ENCODE measurements at regions not wholly inside any gene's neighbourhood (a gene's known extent, or its start where the extent isn't known, plus 50 kb on each side); places are given as distances from the start of the nearest gene placed in this dataset.

GRCh38 chr10:108787932-108788331, 1135.4 kb downstream of the XPNPEP1 start:
- Histone ChIP-seq H4K20me1 (ENCODE audit: insufficient read depth, low read length) (no peaks in the 10 kb centered on the region), H2BK5ac (ENCODE audit: low read depth, low read length, poor library complexity, severe bottlenecking) (no peak overlapping the region), H3K56ac (ENCODE audit: extremely low read depth, insufficient read depth, low read length) (no peak overlapping the region), H2BK120ac (ENCODE audit: low read depth, low read length) (no peak overlapping the region), H3K4me3 (ENCODE audit: insufficient read depth, low read depth, low read length) (no peak overlapping the region), H3K18ac (ENCODE audit: low read depth, low read length) (peak overlapping the region; percentile 19; the same call in 1 of the 2 replicates), H2BK15ac (ENCODE audit: low read depth, low read length) (no peak overlapping the region), H3K9me1 (ENCODE audit: insufficient read depth, low read length) (no peaks in the 10 kb centered on the region), H3K4me1 (ENCODE audit: control insufficient read depth, insufficient read depth, low read length) (no peaks in the 10 kb centered on the region; the same call in 1 of the 2 replicates), H3K4ac (ENCODE audit: low read depth, low read length) (no peak overlapping the region), H3K36me3 (ENCODE audit: control insufficient read depth, insufficient read depth, low read length) (no peaks in the 10 kb centered on the region), H2BK20ac (ENCODE audit: low read depth, low read length) (no peak overlapping the region), H3K4me2 (ENCODE audit: low read depth, low read length) (no peak overlapping the region), H2AK5ac (ENCODE audit: low read depth, low read length) (no peak overlapping the region), H3K27ac (ENCODE audit: insufficient read depth, low read length) (no peak overlapping the region), H4K5ac (ENCODE audit: low read depth, low read length) (no peak overlapping the region), H4K8ac (ENCODE audit: low read depth in 2 of 2, low read length in 2 of 2) (no peak overlapping the region), H3K9ac (ENCODE audit: low read depth, low read length) (no peak overlapping the region), H3K23ac (ENCODE audit: low read depth, low read length) (no peak overlapping the region), H2AFZ (replicated peaks; ENCODE audit: low read length, poor library complexity) (no peak overlapping the region), H3K79me1 (ENCODE audit: low read depth in 1 of 2, low read length in 2 of 2) (no peaks in the 10 kb centered on the region), H3K9me3 (ENCODE audit: control insufficient read depth, insufficient read depth, low read length) (peaks cover 4% of the 10 kb centered on the region; the same call in 1 of the 2 replicates), H4K91ac (ENCODE audit: insufficient read depth, low read depth, low read length) (no peak overlapping the region), H2AK9ac (replicated peaks; ENCODE audit: low read depth, low read length, poor library complexity) (no peak overlapping the region), H3K14ac (replicated peaks; ENCODE audit: low read depth, low read length) (no peak overlapping the region), H3K27me3 (ENCODE audit: control insufficient read depth, insufficient read depth, low read length) (no peaks in the 10 kb centered on the region)
- BruUV-seq (replicated peaks): no TSS peak
- CTCF ChIA-PET: no interaction called here
- POLR2A ChIA-PET (ENCODE audit: unreplicated experiment): no interaction called here
- peak; percentile 35; the same call in 1 of the 2 replicates for TF ChIP-seq FOS (IDR thresholded peaks at IDR 0.05; ENCODE audit: low read depth, low read length)
- TF ChIP-seq MAFK (IDR thresholded peaks at IDR 0.05; ENCODE audit: low read depth, low read length): no peak
- ATAC-seq (ENCODE audit: low read depth): peak; percentile 60; the same call in 1 of the 2 replicates
- dilution Hi-C loops (cut with HindIII; ENCODE audit: low sequenced_read_pairs, unreplicated experiment) (no loop called here), in situ Hi-C loops (cut with MboI; ENCODE audit: low sequenced_read_pairs) (no loop called here), intact Hi-C loops (cut with micrococcal nuclease) (no loop called here)
- DNase-seq: peak; percentile 63
- no CpG with 5 or more reads among the region's 1 CpG for WGBS, 2 experiments (ENCODE audit: extremely low coverage in 2 of 2, insufficient read length in 1 of 2)

Measured in IMR-90 (cell line).